Right lobe of liver (tissue), 4 donors: ENCODE measurements at regions not wholly inside any gene's neighbourhood (a gene's known extent, or its start where the extent isn't known, plus 50 kb on each side); places are given as distances from the start of the nearest gene placed in this dataset.

Experiments
- CTCF ChIP-seq, 4 donors: fragments of 200-600 bp in 3 of 4; fragments of 450-650 bp in 1 of 4; IDR thresholded peaks; one replicate each; pipeline versions ENCODE4 v1.5.1 to v1.8.0; 2016 to 2022; ENCODE audit warnings: antibody characterized with exemption in 4 of 4, mild to moderate bottlenecking in 2 of 4
- POLR2A ChIP-seq: fragments of 450-650 bp; IDR thresholded peaks from one replicate; pipeline ENCODE4 v1.6.1; 2017; ENCODE audit warnings: antibody characterized with exemption, mild to moderate bottlenecking
- donor health status: DM: no; HTN: no; CAD: no.
- donor health status: DM: no; HTN: no; CAD: no.
- donor health status: DM: no; HTN: yes; CAD: no.

GRCh38 chr5:117761186-117761585 lies 1186.6 kb upstream of the SEMA6A start:
- TF ChIP-seq CTCF (IDR thresholded peaks at IDR 0.05) (no peak), POLR2A (no peak)
